ENCODE measurements at regions not wholly inside any gene's neighbourhood (a gene's known extent, or its start where the extent isn't known, plus 50 kb on each side); places are given as distances from the start of the nearest gene placed in this dataset.
"Not testable (repeated sequence)": the region's sequence is repeated elsewhere in the genome, so short reads cannot be mapped to it uniquely, and the experiment has no call there.

DNA sequence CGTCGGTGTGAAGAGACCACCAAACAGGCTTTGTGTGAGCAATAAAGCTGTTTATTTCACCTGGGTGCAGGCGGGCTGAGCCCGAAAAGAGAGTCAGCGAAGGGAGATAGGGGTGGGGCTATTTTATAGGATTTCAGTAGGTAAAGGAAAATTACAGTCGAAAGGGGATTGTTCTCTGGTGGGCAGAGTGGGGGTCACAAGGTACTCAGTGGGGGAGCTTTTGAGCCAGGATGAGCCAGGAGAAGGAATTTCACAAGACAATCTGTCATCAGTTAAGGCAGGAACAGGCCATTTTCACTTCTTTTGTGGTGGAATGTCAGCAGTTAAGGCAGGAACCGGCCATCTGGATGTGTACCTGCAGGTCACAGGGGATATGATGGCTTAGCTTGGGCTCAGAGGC, 98.1 kb downstream of the RTP4 start:
- not testable (repeated sequence) for TF ChIP-seq POLR2AphosphoS5, POLR2A (IDR thresholded peaks at IDR 0.05)
- TF ChIP-seq, protein P1, sequence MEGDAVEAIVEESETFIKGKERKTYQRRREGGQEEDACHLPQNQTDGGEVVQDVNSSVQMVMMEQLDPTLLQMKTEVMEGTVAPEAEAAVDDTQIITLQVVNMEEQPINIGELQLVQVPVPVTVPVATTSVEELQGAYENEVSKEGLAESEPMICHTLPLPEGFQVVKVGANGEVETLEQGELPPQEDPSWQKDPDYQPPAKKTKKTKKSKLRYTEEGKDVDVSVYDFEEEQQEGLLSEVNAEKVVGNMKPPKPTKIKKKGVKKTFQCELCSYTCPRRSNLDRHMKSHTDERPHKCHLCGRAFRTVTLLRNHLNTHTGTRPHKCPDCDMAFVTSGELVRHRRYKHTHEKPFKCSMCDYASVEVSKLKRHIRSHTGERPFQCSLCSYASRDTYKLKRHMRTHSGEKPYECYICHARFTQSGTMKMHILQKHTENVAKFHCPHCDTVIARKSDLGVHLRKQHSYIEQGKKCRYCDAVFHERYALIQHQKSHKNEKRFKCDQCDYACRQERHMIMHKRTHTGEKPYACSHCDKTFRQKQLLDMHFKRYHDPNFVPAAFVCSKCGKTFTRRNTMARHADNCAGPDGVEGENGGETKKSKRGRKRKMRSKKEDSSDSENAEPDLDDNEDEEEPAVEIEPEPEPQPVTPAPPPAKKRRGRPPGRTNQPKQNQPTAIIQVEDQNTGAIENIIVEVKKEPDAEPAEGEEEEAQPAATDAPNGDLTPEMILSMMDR (IDR thresholded peaks at IDR 0.05), result not testable (repeated sequence)

Measured in prostate gland (tissue), 2 donors.